ENCODE measurements at regions not wholly inside any gene's neighbourhood (a gene's known extent, or its start where the extent isn't known, plus 50 kb on each side); places are given as distances from the start of the nearest gene placed in this dataset.
"Not testable (repeated sequence)": the region's sequence is repeated elsewhere in the genome, so short reads cannot be mapped to it uniquely, and the experiment has no call there.

DNA sequence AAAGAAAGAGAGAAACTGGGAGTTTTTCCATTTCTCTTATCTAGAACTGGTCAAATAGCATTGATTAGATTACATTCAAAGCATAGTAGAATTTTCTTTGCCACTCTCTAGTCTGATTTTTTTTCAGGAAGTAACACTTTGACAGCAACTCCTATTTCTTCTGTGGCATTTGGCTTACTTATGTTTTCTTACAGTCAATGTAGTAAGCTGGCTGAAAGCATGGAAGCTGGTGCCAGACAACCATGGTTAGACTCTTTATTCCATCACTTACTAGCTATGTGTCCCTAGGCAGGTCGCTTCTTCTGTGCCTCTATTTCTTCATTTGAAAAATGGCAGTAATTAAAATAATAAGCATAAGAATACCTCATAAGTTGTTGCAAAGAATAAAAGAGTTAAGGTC is 54.2 kb upstream of the OPRM1 start:
- no peaks in the 10 kb centered on the region for H3K9me3 ChIP-seq (ENCODE audit: severe bottlenecking)

DNA sequence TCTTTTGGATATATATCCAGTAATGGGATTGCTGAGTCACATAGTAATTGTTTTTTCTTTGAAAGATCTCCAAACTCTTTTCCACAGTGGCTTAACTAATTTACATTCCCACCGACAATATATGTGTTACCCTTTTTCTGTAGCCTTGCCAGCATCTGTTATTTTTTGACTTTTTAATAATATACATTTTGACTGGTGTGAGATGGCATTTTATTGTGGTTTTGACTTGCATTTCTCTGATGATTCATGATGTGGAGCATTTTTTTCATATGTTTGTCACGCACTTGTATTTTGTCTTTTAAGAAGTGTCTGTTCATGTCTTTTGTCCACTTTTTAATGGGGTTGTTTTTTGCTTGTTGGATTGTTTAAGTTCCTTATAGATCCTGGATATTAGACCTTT is 58.9 kb upstream of the OPRM1 start:
- no peak overlapping the region for H3K27ac ChIP-seq
- no peak overlapping the region for H3K4me3 ChIP-seq (ENCODE audit: low read depth, low read length)
- H3K9me3 ChIP-seq (ENCODE audit: severe bottlenecking), result no peaks in the 10 kb centered on the region
- no peaks in the 10 kb centered on the region for H3K36me3 ChIP-seq
- TF ChIP-seq, protein P1, sequence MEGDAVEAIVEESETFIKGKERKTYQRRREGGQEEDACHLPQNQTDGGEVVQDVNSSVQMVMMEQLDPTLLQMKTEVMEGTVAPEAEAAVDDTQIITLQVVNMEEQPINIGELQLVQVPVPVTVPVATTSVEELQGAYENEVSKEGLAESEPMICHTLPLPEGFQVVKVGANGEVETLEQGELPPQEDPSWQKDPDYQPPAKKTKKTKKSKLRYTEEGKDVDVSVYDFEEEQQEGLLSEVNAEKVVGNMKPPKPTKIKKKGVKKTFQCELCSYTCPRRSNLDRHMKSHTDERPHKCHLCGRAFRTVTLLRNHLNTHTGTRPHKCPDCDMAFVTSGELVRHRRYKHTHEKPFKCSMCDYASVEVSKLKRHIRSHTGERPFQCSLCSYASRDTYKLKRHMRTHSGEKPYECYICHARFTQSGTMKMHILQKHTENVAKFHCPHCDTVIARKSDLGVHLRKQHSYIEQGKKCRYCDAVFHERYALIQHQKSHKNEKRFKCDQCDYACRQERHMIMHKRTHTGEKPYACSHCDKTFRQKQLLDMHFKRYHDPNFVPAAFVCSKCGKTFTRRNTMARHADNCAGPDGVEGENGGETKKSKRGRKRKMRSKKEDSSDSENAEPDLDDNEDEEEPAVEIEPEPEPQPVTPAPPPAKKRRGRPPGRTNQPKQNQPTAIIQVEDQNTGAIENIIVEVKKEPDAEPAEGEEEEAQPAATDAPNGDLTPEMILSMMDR (IDR thresholded peaks at IDR 0.05; ENCODE audit: low read depth, low read length), result no peak
- peaks cover 4% of the 10 kb centered on the region for H3K27me3 ChIP-seq (ENCODE audit: insufficient read depth, low read depth, severe bottlenecking)
- no peak for DNase-seq

More for the DNA sequence above, 54.2 kb upstream of the OPRM1 start:
- Histone ChIP-seq H3K27me3 (ENCODE audit: insufficient read depth, low read depth, severe bottlenecking) (peaks cover 4% of the 10 kb centered on the region), H3K36me3 (no peaks in the 10 kb centered on the region), H3K4me3 (ENCODE audit: low read depth, low read length) (no peak overlapping the region), H3K27ac (no peak overlapping the region)
- DNase-seq, result no peak
- TF ChIP-seq, protein P1 (IDR thresholded peaks at IDR 0.05; ENCODE audit: low read depth, low read length), result no peak

DNA sequence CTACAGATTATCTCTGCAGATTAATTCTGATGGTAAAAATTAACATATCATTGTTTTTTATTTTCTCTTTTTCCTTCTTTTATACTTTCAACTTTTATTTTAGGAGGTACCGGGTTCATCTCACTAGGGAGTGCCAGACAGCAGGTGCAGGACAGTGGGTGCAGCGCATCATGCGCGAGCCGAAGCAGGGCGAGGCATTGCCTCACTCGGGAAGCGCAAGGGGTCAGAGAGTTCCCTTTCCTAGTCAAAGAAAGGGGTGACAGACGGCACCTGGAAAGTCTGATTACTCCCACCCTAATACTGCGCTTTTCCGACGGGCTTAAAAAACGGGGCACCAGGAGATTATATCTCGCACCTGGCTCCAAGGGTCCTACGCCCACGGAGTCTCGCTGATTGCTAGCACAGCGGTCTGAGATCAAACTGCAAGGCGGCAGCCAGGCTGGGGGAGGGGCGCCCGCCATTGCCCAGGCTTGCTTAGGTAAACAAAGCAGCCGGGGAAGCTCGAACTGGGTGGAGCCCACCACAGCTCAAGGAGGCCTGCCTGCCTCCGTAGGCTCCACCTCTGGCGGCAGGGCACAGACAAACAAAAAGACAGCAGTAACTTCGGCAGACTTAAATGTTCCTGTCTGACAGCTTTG is 60.0 kb upstream of the OPRM1 start:
- H3K9me3 ChIP-seq (ENCODE audit: severe bottlenecking); H3K27me3 ChIP-seq (ENCODE audit: insufficient read depth, low read depth, severe bottlenecking); H3K36me3 ChIP-seq; H3K27ac ChIP-seq; DNase-seq; H3K4me3 ChIP-seq (ENCODE audit: low read depth, low read length): not testable (repeated sequence)

DNA sequence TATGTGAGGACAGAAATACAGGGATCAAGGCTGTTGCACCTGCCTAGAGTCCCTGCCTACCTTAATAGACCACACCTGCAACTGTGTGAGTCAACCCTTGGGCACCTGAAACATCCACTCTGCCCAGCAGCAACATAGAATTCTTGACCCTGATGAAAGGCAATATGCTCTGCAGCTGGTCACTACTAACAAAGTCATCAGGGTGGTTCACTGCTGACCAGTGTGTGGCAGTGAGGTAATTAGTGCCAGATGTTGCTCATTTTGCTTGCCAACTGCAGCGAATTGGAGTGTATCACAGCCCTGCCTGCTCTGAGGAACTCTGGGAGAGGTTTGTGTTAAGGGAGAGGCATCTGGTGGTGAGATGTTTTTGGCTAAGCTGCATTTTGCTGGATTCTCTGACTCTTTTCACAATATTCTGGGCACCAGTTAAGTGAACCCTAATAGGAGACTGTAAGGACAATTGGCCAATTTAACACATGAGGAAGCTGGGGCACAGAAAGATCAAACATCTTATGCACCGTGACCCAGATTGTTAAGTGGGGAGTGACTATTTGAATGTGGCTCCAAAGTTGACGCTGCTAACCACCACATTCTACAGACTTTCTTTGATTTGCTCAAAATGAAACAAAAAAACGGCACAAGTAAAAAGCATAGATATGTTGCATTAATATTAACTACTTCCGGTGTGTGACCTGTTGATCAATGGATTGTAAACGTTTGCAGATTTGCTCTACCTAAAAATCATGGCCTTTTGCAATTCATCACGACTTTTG is 61.9 kb upstream of the OPRM1 start:
- DNase-seq, result no peak
- no peak overlapping the region for H3K27ac ChIP-seq
- H3K9me3 ChIP-seq (ENCODE audit: severe bottlenecking), result no peaks in the 10 kb centered on the region
- no peak overlapping the region for H3K4me3 ChIP-seq (ENCODE audit: low read depth, low read length)
- H3K27me3 ChIP-seq (ENCODE audit: insufficient read depth, low read depth, severe bottlenecking), result no peaks in the 10 kb centered on the region
- TF ChIP-seq, protein P1 (IDR thresholded peaks at IDR 0.05; ENCODE audit: low read depth, low read length), result no peak
- H3K36me3 ChIP-seq, result no peaks in the 10 kb centered on the region

DNA sequence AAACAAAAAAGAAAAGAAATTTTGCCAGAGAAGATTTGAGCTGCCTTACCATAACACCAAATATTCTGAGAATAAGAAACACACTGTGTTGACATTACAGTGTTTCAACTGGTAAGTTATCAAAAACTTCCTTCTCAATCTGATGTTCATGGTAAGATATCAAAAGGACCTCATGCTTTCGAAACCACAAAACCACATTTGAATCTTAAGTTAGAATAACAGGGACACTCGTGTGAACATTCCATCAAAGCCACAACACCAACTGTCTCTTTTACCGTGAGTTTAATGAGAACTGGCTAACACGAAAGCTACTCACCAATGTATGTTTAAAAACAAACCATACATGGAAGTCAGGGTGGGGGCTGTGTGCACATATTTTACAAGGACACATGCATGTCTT is 73.0 kb upstream of the OPRM1 start:
- no peak overlapping the region for H3K27ac ChIP-seq
- TF ChIP-seq, protein P1 (IDR thresholded peaks at IDR 0.05; ENCODE audit: low read depth, low read length), result no peak
- no peak for DNase-seq
- no peaks in the 10 kb centered on the region for H3K36me3 ChIP-seq
- H3K4me3 ChIP-seq (ENCODE audit: low read depth, low read length), result no peak overlapping the region
- H3K9me3 ChIP-seq (ENCODE audit: severe bottlenecking), result no peaks in the 10 kb centered on the region
- no peaks in the 10 kb centered on the region for H3K27me3 ChIP-seq (ENCODE audit: insufficient read depth, low read depth, severe bottlenecking)

DNA sequence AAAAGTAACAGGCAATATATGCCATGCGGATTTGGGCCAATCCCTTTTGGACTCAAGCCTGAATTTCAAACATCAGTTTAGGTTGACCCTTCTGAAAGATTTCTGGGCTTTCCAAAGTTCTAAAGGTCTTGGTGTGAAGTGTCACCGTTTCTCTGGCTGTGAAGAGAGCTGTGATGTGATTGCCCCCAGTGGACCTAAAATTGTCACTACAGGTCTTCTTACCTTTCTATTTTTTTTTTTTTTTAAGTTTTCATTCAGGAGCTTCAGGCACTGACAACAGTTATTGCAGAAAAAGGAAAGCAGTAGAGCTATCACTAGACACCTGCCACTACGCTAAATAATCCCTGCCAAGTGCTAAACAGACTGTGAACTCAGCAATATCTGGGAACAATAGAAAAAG is 75.7 kb upstream of the OPRM1 start:
- TF ChIP-seq, protein P1 (IDR thresholded peaks at IDR 0.05; ENCODE audit: low read depth, low read length), result peak; percentile 13; the same call in 1 of the 2 replicates
- H3K36me3 ChIP-seq, result no peaks in the 10 kb centered on the region
- H3K9me3 ChIP-seq (ENCODE audit: severe bottlenecking), result no peaks in the 10 kb centered on the region
- H3K27me3 ChIP-seq (ENCODE audit: insufficient read depth, low read depth, severe bottlenecking), result no peaks in the 10 kb centered on the region
- no peak overlapping the region for H3K4me3 ChIP-seq (ENCODE audit: low read depth, low read length)
- no peak for DNase-seq
- no peak overlapping the region for H3K27ac ChIP-seq
